ENCODE measurements at regions not wholly inside any gene's neighbourhood (a gene's known extent, or its start where the extent isn't known, plus 50 kb on each side); places are given as distances from the start of the nearest gene placed in this dataset.

- Mint-ChIP-seq H3K27ac (no peak overlapping the region), H3K27me3 (no peaks in the 10 kb centered on the region), H3K9me3 (peaks cover 0 to 5% (median 0%) of the 10 kb centered on the region in 7 donors), H3K4me3 (no peak overlapping the region), H3K4me1 (no peaks in the 10 kb centered on the region), H3K36me3 (no peaks in the 10 kb centered on the region)
- H3K9me3 ChIP-seq (ENCODE audit: control insufficient read depth in 2 of 2, low read length in 2 of 2) = no peaks in the 10 kb centered on the region
- ATAC-seq (ENCODE audit: low read depth in 2 of 2) (no peak), DNase-seq (no peak)
- no peak overlapping the region for H3K27ac ChIP-seq (ENCODE audit: insufficient read depth, low read length, poor library complexity, severe bottlenecking)
- H3K4me1 ChIP-seq (ENCODE audit: control insufficient read depth, insufficient read depth, low read length, poor library complexity, severe bottlenecking) = no peaks in the 10 kb centered on the region
- H3K27me3 ChIP-seq (ENCODE audit: control insufficient read depth, insufficient read depth, low read length) = no peaks in the 10 kb centered on the region
- no peak overlapping the region for H3K4me3 ChIP-seq (ENCODE audit: low read depth, low read length)
- H3K36me3 ChIP-seq (ENCODE audit: control insufficient read depth, insufficient read depth, low read length) = no peaks in the 10 kb centered on the region
Measured at GRCh38 chr12:127928178-127928577, 338.8 kb upstream of the TMEM132C start.

- DNase-seq = no peak
- H3K27me3 ChIP-seq (ENCODE audit: control insufficient read depth, insufficient read depth, low read length) = no peaks in the 10 kb centered on the region
- Mint-ChIP-seq H3K4me1 (no peaks in the 10 kb centered on the region), H3K36me3 (no peaks in the 10 kb centered on the region), H3K4me3 (no peak overlapping the region), H3K9me3 (peaks cover 0 to 5% (median under 1%) of the 10 kb centered on the region in 7 donors), H3K27me3 (no peaks in the 10 kb centered on the region), H3K27ac (no peak overlapping the region)
- no peaks in the 10 kb centered on the region for H3K4me1 ChIP-seq (ENCODE audit: control insufficient read depth, insufficient read depth, low read length, poor library complexity, severe bottlenecking)
- H3K9me3 ChIP-seq (ENCODE audit: control insufficient read depth in 2 of 2, low read length in 2 of 2) = no peaks in the 10 kb centered on the region
- no peak for ATAC-seq (ENCODE audit: low read depth in 2 of 2)
- no peaks in the 10 kb centered on the region for H3K36me3 ChIP-seq (ENCODE audit: control insufficient read depth, insufficient read depth, low read length)
- no peak overlapping the region for H3K27ac ChIP-seq (ENCODE audit: insufficient read depth, low read length, poor library complexity, severe bottlenecking)
- H3K4me3 ChIP-seq (ENCODE audit: low read depth, low read length) = no peak overlapping the region
Measured at GRCh38 chr12:127928615-127929571, 338.1 kb upstream of the TMEM132C start.

GRCh38 chr12:127930122-127930521, 336.8 kb upstream of the TMEM132C start:
- Histone ChIP-seq H3K9me3 (ENCODE audit: control insufficient read depth in 2 of 2, low read length in 2 of 2) (no peaks in the 10 kb centered on the region), H3K4me1 (ENCODE audit: control insufficient read depth, insufficient read depth, low read length, poor library complexity, severe bottlenecking) (no peaks in the 10 kb centered on the region), H3K36me3 (ENCODE audit: control insufficient read depth, insufficient read depth, low read length) (no peaks in the 10 kb centered on the region), H3K27ac (ENCODE audit: insufficient read depth, low read length, poor library complexity, severe bottlenecking) (no peak overlapping the region), H3K4me3 (ENCODE audit: low read depth, low read length) (no peak overlapping the region), H3K27me3 (ENCODE audit: control insufficient read depth, insufficient read depth, low read length) (no peaks in the 10 kb centered on the region)
- no peak overlapping the region for H3K4me3 Mint-ChIP-seq
- no peak for ATAC-seq (ENCODE audit: low read depth in 2 of 2)
- H3K36me3 Mint-ChIP-seq = no peaks in the 10 kb centered on the region
- no peaks in the 10 kb centered on the region for H3K4me1 Mint-ChIP-seq
- peaks cover 0 to 5% (median 2%) of the 10 kb centered on the region in 7 donors for H3K9me3 Mint-ChIP-seq
- H3K27ac Mint-ChIP-seq = no peak overlapping the region
- DNase-seq = no peak
- no peaks in the 10 kb centered on the region for H3K27me3 Mint-ChIP-seq

GRCh38 chr12:127934409-127934808, 332.6 kb upstream of the TMEM132C start:
- no peaks in the 10 kb centered on the region for H3K27me3 ChIP-seq (ENCODE audit: control insufficient read depth, insufficient read depth, low read length)
- no peaks in the 10 kb centered on the region for H3K36me3 ChIP-seq (ENCODE audit: control insufficient read depth, insufficient read depth, low read length)
- Mint-ChIP-seq H3K4me1 (no peaks in the 10 kb centered on the region), H3K27me3 (no peaks in the 10 kb centered on the region), H3K4me3 (no peak overlapping the region), H3K9me3 (peaks cover 0 to 11% (median 3%) of the 10 kb centered on the region in 7 donors), H3K36me3 (no peaks in the 10 kb centered on the region), H3K27ac (no peak overlapping the region)
- H3K4me3 ChIP-seq (ENCODE audit: low read depth, low read length) = no peak overlapping the region
- no peaks in the 10 kb centered on the region for H3K9me3 ChIP-seq (ENCODE audit: control insufficient read depth in 2 of 2, low read length in 2 of 2)
- H3K4me1 ChIP-seq (ENCODE audit: control insufficient read depth, insufficient read depth, low read length, poor library complexity, severe bottlenecking) = no peaks in the 10 kb centered on the region
- ATAC-seq (ENCODE audit: low read depth in 2 of 2) (no peak), DNase-seq (no peak)
- H3K27ac ChIP-seq (ENCODE audit: insufficient read depth, low read length, poor library complexity, severe bottlenecking) = no peak overlapping the region

GRCh38 chr12:127936463-127936862, 330.5 kb upstream of the TMEM132C start:
- Histone ChIP-seq H3K27me3 (ENCODE audit: control insufficient read depth, insufficient read depth, low read length) (no peaks in the 10 kb centered on the region), H3K4me1 (ENCODE audit: control insufficient read depth, insufficient read depth, low read length, poor library complexity, severe bottlenecking) (no peaks in the 10 kb centered on the region), H3K27ac (ENCODE audit: insufficient read depth, low read length, poor library complexity, severe bottlenecking) (no peak overlapping the region), H3K36me3 (ENCODE audit: control insufficient read depth, insufficient read depth, low read length) (no peaks in the 10 kb centered on the region), H3K4me3 (ENCODE audit: low read depth, low read length) (no peak overlapping the region), H3K9me3 (ENCODE audit: control insufficient read depth in 2 of 2, low read length in 2 of 2) (no peaks in the 10 kb centered on the region)
- no peak overlapping the region for H3K4me3 Mint-ChIP-seq
- no peaks in the 10 kb centered on the region for H3K4me1 Mint-ChIP-seq
- H3K27ac Mint-ChIP-seq = no peak overlapping the region
- ATAC-seq (ENCODE audit: low read depth in 2 of 2) (no peak), DNase-seq (no peak)
- H3K36me3 Mint-ChIP-seq = no peaks in the 10 kb centered on the region
- H3K9me3 Mint-ChIP-seq = peaks cover 0 to 20% (median 3%) of the 10 kb centered on the region in 7 donors
- H3K27me3 Mint-ChIP-seq = no peaks in the 10 kb centered on the region

GRCh38 chr12:127941332-127941731, 325.6 kb upstream of the TMEM132C start:
- Histone ChIP-seq H3K27ac (ENCODE audit: insufficient read depth, low read length, poor library complexity, severe bottlenecking) (no peak overlapping the region), H3K4me3 (ENCODE audit: low read depth, low read length) (no peak overlapping the region), H3K36me3 (ENCODE audit: control insufficient read depth, insufficient read depth, low read length) (no peaks in the 10 kb centered on the region), H3K4me1 (ENCODE audit: control insufficient read depth, insufficient read depth, low read length, poor library complexity, severe bottlenecking) (no peaks in the 10 kb centered on the region), H3K27me3 (ENCODE audit: control insufficient read depth, insufficient read depth, low read length) (no peaks in the 10 kb centered on the region), H3K9me3 (ENCODE audit: control insufficient read depth in 2 of 2, low read length in 2 of 2) (no peaks in the 10 kb centered on the region)
- no peaks in the 10 kb centered on the region for H3K27me3 Mint-ChIP-seq
- no peaks in the 10 kb centered on the region for H3K36me3 Mint-ChIP-seq
- H3K4me3 Mint-ChIP-seq = no peak overlapping the region
- no peaks in the 10 kb centered on the region for H3K4me1 Mint-ChIP-seq
- ATAC-seq (ENCODE audit: low read depth in 2 of 2) = no peak
- no peak for DNase-seq
- peaks cover 0 to 33% (median 8%) of the 10 kb centered on the region in 7 donors for H3K9me3 Mint-ChIP-seq
- no peak overlapping the region for H3K27ac Mint-ChIP-seq

- Mint-ChIP-seq H3K27ac (no peak overlapping the region), H3K4me1 (no peaks in the 10 kb centered on the region), H3K4me3 (no peak overlapping the region), H3K36me3 (no peaks in the 10 kb centered on the region), H3K27me3 (no peaks in the 10 kb centered on the region), H3K9me3 (peaks cover 0 to 35% (median 8%) of the 10 kb centered on the region in 7 donors)
- no peaks in the 10 kb centered on the region for H3K27me3 ChIP-seq (ENCODE audit: control insufficient read depth, insufficient read depth, low read length)
- H3K27ac ChIP-seq (ENCODE audit: insufficient read depth, low read length, poor library complexity, severe bottlenecking) = no peak overlapping the region
- H3K36me3 ChIP-seq (ENCODE audit: control insufficient read depth, insufficient read depth, low read length) = no peaks in the 10 kb centered on the region
- no peak for DNase-seq
- no peaks in the 10 kb centered on the region for H3K4me1 ChIP-seq (ENCODE audit: control insufficient read depth, insufficient read depth, low read length, poor library complexity, severe bottlenecking)
- no peak overlapping the region for H3K4me3 ChIP-seq (ENCODE audit: low read depth, low read length)
- H3K9me3 ChIP-seq (ENCODE audit: control insufficient read depth in 2 of 2, low read length in 2 of 2) = no peaks in the 10 kb centered on the region
- no peak for ATAC-seq (ENCODE audit: low read depth in 2 of 2)
Measured at GRCh38 chr12:127942981-127943380, 324.0 kb upstream of the TMEM132C start.
